ENCODE measurements at regions not wholly inside any gene's neighbourhood (a gene's known extent, or its start where the extent isn't known, plus 50 kb on each side); places are given as distances from the start of the nearest gene placed in this dataset.

DNA sequence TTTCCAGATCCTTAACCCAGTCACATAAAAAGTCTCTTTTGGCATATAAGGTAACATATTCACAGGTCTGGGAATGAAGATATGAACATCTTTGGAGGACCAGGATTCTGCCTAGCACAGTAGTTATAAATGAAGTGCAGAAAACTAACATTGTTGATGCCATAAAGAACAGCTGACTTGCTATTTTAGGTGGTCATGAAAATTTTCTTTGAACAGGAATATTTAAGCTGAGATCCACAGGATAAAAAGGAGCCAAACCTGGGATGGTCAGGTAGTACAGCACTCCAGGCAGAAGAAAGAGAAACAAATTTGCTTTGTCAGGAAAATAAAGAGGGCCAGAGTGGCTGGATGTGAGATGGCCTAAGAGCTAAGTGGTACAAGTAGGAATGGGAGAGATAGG is 80.0 kb downstream of the CENPW start:
- no peak for DNase-seq

DNA sequence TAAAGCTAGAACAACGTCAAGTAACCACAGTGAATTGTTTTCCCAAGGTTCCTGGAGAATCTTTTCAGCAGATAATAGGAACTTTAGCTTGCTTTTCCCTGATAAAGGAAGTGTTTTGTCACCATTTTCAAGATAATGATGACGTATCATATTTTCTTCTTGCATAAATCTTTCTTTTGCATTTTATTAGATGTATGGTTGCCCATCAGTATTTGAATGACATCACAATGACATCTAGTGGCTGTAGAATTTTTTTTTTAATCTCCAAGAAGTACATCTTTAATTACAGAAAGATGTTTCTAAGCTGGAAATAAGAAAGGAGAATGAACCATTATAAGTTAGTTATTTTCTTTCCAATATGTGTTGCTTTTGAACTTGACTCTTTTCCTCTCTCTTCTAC is 83.0 kb downstream of the CENPW start:
- no peak for DNase-seq

DNA sequence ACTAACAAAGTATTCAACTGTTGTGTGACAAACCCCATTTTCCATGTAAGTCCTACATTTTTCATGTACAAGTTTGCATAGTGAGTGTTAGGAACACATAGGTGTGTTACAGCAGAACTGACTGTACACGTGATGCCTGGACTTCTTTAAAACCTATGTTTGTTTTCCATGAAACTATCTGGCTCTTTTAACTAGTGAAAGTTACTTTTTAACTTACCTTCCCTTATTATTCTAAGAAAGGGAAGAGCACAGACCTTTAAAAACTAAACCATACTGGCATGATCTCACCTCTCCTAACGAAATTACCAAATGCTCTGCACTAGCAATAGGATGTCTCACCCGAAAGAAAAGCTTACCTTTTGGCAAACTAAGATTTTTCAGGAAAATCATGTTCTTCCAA is 87.8 kb downstream of the CENPW start:
- DNase-seq, result no peak

DNA sequence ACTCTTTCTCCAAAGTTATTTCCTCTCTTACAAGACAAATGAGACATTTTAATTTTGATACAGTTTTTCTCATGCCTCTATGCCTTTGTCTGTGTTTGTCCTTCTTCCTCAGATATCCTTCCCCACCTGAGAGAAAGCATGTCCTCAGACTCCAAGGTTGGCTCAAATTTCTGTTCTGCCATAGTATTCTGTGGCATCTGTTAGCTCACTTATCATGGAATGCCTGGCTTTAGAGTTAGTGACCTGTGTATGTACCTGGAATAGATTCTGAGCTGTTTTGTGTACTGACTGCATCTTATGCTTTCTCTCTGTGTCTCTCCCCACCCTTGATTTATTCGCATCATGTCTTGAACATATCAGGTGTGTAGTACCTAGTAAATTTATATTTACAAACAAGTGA is 90.0 kb downstream of the CENPW start:
- no peak for DNase-seq

DNA sequence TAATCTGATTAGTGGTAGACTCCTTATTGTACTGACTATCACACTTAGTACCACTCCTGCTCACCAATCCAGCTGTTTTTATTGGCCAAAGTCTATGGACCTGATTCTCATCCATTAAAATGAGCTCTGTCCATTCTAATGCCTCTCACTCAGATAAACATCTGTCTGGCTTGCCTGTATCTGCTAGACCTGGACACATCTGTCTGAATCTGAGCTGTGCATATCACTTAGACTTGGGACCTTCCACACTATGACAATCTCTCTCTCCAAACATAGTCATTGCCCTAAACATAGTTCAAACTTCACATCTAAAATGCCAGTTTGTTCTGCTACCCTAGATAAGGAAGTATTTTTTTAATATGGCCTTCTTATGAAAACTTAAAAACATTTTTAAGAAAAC is 92.6 kb downstream of the CENPW start:
- no peak for DNase-seq

DNA sequence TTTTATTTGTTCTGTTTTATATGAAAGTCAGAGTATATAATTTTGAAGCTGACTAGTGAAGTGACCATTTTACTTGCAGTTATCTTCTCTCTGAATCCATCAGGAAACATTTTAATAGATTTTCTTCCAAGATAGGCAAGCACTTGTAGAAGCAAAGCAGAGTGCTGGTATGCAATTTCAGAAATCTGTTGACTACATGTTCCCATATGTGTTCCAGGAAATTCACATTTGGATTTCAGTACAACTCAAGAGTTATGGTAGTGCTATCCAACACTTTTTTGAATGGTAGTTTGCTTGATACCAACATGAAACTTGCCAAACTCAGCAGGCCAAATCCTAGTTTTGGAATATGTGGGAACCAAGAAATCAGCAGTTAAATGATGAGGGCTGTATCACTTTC is 94.0 kb downstream of the CENPW start:
- no peak for DNase-seq

DNA sequence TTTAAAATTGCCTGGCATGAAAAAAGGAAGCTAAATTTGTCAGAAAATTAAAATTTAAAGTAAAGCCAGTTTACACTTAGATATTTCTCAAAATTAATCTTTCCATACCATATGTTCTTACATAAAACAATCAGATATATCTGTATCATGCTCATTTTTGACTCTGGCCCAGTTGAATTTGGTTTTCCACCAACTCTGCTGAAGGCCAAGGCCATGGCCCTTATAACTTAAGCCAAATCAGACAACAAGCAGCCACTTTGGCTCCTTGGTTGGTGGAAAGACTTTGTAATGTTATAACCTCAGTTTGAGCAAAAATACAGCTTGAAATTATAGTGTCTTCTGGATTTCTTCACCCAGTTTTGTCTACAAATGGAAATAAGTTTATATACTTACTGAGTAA is 97.3 kb downstream of the CENPW start:
- no peak for DNase-seq

DNA sequence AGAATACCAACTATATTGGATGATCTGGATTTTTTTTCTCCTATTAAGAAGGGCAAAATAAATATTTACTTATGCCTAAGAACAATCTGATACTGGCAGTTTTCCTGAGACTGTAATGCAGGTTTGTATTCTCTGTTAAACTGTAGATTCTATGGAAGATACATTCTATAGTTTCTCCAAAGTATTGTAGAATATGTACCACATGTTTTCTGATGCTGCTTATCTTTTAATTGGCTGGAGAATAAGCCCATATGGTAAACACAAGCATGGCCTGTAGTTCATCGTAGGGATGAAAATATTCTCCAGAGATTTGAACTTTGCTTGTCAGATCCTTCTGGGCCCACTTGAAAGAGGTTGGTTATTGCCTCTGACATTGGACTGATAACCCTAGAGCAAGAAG is 99.1 kb downstream of the CENPW start:
- DNase-seq, result no peak

DNA sequence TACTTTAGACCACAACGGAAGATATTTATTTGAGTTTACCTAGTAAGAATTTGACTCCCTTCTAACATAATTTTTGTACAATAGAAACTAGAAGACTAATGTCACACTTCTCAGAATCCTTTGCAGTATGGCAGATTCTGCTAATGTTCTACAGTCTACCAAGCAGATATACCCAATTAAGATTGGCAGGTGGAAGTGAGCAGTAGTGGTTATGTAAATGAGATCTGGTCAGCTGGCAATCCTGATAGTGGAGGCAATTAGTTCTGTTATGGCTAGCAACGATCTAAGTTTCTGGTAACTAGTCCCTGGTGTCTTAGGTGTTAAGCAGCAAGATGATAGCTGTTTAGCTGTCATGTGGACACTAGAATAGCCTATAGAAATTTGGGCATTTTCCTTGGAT is 101.0 kb downstream of the CENPW start:
- DNase-seq, result no peak

DNA sequence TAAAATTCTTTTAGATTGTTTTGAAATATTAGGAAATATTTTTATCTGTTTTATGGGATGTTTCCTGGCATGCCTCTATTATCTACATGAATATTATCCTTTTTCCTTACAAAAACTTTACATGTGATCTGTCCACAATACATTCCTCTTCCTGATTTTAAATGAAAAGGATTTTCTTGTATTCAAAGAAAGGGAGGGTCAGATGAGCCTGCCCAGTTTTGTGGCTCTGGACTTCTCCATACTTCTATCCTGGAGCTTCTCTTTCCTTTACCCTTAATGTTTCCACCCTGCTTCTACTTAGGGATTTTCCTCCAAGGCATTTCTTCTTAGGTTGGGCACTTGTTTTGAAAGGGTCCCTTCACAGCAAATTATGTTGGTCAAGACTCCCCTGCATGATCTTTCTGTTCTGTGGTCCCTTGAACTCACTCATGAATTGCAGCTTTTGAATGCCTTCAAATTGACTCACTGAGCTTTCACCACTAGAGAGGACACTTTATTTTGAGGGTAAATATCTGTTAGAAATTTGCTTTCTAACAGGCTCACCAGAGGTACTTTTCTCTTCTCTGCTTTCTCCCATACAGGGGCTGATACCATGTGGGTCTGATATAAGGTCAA is 104.9 kb downstream of the CENPW start:
- no peak for DNase-seq

DNA sequence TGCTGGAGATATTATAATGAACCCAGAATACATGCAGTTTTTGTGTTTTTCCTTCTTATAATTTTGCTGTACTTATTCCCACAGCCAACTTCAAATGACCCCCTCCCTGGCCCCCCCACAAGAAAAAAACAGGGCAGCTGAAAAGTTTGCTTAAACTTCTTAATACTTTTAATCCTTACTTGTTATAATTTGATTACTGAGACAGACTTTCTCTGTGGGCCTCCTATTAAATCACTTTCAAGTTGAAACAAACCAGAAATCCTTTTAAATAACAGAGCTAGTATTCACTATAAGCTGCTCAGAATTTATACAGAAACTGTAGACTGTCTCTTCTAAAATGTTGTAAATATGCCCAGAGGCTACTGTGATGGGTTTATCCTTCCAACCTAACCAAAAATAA is 106.3 kb downstream of the CENPW start:
- no peak for DNase-seq

DNA sequence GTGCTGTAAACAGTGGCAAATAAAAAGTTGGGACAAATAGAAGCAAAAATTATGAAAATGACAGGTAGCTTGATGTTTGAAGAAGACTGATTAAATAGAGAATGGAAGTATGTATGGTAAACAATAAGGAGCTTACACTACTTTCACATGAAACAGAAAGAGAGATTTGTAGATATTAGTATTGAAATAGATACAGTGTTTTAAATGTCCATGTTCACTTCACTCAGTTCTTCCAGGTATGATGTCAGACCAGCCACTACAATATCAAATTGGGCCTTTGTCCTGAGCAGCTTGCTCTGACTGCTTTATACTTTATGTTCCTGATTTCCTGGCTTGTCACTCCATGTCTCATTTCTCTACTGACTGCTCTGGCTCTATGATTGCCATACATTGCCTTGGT is 107.5 kb downstream of the CENPW start:
- no peak for DNase-seq

DNA sequence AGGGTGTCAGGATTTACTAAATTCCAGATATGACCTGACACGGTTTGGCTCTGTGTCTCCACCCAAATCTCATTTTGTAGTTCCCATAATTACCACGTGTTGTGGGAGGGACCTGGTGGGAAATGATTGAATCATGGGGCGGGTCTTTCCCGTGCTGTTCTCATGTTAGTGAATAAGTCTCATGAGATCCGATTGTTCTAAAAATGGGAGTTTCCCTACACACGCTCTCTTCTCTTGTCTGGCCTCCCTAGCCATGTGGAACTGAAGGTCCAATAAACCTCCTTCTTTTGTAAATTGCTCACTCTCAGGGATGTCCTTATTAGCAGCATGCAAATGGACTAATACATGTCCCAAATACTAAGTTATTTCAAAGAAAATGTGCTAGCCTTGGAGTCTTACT is 121.1 kb downstream of the CENPW start:
- DNase-seq, result no peak

DNA sequence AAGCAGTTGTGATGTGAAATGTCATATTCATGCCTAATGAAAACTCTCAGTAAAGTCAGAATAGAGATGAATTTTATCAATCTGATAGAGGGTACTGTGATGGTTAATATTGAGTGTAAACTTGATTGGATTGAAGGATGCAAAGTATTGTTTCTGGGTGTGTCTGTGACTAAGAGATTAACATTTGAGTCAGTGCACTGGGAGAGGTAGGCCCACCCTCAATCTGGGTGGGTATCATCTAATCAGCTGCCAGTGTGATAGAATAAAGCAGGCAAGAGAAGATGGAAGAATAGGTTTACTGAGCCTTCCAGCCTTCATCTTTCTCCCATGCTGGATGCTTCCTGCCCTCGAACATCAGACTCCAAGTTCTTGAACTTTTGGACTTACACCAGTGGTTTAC is 124.3 kb downstream of the CENPW start:
- no peak for DNase-seq

DNA sequence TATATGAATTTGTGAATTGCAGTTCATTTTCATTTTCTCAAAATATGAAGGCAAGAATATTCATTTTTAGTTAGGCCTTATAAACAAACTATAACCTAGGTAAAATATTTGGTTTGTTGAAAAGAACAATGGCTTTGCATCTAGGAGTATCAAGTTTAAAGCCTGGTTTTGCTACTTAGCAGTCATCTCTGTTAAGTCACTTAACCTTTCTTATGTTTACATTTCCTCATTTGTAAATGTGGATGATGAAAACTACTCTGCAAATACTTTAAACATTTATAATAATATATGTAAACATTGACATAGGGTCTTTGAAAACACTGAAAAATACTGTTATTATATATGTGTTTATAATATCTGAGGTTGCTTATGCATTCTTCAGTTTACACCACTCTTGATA is 135.5 kb downstream of the CENPW start:
- no peak for DNase-seq

DNA sequence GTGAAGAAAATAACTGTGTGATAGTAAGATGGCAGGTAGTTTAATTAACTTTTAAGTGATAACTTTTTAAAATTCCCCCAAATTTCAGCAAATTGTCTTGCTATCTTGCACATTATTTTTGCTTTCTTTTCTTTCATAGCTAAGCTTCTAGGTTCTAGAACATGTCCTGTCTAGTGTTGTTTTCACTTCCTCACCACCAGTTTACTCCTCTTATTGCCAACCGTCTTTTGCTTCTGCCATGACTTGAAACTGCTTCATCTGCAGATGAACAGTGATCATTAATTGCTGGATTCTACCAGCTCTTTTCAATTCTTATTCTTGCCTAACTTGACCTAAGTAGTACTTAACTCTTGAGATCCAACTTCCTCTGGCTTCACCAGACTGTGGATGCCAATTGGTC is 137.8 kb downstream of the CENPW start:
- DNase-seq, result no peak

DNA sequence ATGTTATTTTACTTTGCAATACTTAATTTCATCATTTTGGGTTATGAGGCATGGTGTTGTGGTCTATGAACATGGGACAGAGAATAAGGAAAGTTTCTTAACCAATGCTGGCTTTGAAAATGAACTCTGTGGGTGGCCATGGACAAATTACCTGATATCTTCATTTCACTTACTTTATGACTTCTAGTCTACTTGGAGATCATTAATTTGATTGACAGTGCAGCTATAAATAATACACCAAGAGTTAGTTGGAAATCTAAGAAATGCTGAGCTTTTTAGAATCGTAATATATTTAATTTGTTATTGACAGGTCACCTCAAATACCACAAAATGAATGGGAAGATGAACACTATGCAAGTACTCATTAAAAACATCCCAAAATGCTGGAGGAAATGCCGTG is 140.4 kb downstream of the CENPW start:
- DNase-seq, result no peak

DNA sequence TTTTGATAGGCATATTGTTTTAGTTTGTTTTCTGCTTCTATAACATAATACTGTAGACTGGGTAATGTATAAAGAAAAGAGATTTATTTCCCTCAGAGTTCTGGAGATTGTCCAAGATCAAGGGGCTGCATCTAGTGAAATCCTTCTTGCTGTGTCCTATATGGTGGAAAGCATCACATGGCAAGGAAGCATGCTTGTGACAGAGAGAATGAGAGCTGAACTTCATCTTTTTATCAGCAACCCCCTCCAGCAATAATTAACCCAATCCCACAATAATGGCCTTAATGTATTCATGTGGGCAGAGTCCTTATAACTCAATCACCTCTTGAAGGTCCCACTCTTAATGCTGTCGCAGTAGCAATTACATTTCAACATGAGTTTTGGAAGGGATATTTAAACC is 141.4 kb downstream of the CENPW start:
- DNase-seq, result no peak

DNA sequence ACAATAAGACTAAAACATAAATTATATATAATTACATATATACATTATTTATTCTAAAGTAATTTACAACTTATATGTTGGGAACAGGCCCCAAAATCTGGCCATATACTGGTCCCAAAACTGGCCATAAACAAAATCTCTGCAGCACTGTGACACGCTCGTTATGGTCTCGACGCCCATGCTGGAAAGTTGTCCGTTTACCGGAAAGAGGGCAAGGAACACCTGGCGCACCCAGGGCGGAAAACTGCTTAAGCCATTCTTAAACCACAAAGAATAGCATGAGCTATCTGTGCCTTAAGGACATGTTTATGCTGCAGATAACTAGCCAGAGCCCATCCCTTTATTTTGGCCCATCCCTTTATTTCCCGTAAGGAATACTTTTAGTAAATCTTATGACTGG is 164.9 kb downstream of the CENPW start:
- no peak for DNase-seq

DNA sequence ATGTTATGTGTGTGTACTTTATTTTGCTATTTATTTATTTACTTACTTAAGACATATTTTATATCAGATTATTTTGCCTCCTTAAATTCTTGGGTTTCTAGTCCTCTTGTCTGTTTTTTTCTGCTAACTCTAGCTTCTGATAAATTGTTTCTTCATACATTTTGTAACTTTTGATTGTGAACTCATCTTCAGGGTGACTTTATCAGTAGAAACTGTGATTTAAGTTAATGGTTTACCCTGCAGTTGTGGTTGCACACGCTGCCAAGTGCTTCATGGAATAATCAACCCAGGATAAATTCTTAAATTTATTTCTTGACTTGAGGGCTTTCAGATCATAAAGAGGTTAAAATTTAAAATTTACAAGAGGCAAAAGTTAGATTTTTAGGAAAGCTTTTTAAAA is 173.3 kb downstream of the CENPW start:
- DNase-seq, result no peak

DNA sequence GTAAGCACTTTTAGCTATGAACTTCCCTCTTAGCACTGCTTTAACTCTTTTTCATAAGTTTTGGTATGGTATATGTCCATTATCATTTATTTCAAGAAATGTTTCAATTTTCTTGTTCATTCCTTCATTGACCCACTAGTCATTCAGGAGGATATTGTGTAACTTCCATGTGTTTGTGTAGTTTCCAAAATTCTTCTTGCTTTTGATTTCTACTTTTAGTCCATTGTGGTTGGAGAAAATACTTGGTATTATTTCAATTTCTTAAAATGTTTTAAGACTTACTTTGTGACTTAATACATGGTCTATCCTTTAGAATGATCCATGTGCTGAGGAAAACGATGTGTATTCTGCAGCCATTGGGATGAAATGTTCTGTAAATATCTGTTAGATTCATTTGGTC is 176.5 kb downstream of the CENPW start:
- DNase-seq, result no peak

DNA sequence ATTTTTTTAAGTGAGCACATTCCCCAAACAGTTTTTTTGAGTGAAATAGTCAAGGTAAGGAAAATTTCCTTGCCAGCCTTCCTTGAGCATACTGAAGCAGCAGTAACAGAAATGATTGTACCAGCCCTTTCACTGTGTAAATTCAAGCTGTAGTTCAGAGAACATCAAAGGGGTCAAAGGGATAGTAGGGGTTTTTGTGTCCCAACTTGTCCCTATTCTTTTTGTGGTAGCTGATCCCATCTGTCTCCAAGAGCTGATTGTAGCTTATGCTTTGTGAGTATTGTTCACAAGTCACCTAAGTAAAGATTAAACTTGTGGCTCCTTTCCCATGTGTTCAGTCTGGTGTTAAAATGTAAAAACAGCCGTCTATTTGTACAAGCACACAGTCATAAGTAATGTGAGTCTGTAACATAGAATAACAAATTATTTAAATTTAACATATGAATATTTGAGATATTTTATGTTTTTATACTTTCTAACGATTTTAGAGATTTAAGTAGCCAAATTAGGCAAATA is 185.0 kb downstream of the CENPW start:
- no peak for DNase-seq

DNA sequence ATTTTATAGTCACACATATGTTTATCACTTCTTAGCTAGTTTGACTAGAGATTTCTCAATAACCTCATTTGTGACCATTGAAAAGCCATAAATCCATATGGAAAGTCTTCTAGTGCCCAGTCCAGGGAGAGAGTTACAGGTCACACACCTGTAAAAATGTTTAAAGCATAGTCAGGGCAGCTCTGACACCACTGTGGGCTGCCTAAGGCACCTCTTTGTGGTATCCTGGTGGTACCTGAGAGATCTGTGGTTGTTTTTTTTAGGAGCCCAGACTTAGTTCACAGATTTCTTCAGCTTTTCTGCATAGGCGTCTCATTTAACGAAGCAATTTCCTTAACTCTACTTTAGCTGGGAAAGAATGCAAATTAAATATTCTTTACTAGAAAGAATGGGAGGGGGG is 186.6 kb downstream of the CENPW start:
- no peak for DNase-seq

DNA sequence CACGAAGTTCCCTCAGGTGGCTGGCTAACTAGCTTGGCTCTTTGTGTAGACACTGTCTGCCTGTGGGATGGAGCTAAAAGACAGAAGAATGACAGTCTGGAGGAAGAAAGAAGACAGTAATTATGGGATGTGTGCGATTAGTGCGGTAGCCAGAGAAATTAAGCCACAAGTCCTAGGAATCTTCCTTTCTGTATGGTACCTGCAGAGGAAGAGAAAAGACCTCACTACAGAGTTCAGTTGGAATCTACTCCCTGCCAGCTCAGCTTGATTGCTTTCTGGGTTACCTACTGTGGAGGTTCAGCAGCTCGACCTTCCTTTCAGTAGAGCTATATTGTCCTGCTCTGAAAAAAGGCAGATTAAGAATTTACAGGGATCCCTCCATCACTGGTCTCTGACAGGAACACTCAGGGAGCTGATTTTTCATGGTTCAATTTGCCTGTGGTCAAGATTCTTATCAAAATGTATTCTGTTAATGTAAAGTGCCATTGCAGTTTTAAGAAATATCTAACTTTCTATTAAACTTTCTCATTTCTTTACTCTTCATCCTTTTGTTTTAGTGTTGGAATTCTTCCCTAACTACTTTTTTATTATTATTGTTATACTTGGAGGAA is 187.2 kb downstream of the CENPW start:
- no peak for DNase-seq

DNA sequence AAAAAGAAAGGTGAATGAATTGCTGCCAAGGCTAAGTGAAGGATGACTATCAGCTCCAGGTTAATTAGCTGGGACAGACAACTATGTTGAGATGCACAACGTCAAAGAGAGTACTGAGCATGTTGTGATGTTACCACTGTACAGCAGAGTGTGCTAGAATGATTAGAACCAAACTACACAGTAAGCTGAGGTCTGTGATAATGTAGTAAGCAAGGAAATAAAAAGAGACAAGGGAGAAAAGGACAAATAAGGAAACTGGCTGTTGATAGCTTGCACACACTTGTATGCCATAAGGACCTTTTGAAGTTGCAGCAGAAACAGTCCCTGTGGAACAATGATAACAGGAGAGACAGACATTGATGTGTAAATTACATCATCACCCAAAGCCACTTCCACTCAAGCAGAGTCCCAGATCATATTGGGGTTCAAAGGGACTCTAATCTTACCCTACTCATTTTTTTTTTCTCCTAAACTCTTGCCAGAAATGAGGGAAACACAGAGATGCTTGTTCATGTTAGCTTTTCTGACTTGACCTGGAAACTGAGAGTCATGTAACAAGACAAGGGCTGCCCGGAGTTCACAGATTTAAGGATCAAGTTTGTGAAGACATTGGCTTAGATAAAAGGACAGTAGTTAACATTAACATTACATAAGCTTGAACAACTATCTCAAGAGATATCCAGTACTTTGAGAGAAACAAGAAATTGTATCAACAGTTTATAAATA is 189.9 kb downstream of the CENPW start:
- DNase-seq, result no peak

All from COR-L47 (cell line).